Spleen (tissue), 11 donors: ENCODE measurements at regions not wholly inside any gene's neighbourhood (a gene's known extent, or its start where the extent isn't known, plus 50 kb on each side); places are given as distances from the start of the nearest gene placed in this dataset.

Experiments
- DNase-seq: peaks from one replicate; pipeline ENCODE4 v3.0.0-alpha.2; 2020
- H3K27ac ChIP-seq, 8 donors: fragments of 200-600 bp; sonication (generic) in 7 of 8; 1 replicate in 4 of 8; 2 replicates in 4 of 8; pipeline versions ENCODE4 v1.5.0 to v1.8.0; 2016 to 2021; ENCODE audit warnings: inconsistent platforms in 4 of 8, mild to moderate bottlenecking in 4 of 8, moderate library complexity in 1 of 8
- H3K27me3 ChIP-seq, 7 donors: fragments of 200-600 bp; sonication (generic) in 6 of 7; replicated peaks in 1 of 7; 1 replicate in 4 of 7; 2 replicates in 3 of 7; pipeline versions ENCODE4 v1.5.0 to v1.8.0; 2016 to 2021; ENCODE audit warnings: inconsistent platforms in 3 of 7, mild to moderate bottlenecking in 1 of 7
- H3K36me3 ChIP-seq, 6 donors: fragments of 200-600 bp; sonication (generic) in 5 of 6; 1 replicate in 4 of 6; 2 replicates in 2 of 6; pipeline versions ENCODE4 v1.5.0 to v1.8.0; 2016 to 2021; ENCODE audit warnings: inconsistent platforms in 2 of 6
- H3K4me1 ChIP-seq, 6 donors: fragments of 200-600 bp; sonication (generic) in 5 of 6; 1 replicate in 3 of 6; 2 replicates in 3 of 6; pipeline versions ENCODE4 v1.5.0 to v1.8.0; 2016 to 2021; ENCODE audit warnings: inconsistent platforms in 3 of 6
- H3K4me3 ChIP-seq, 8 donors: fragments of 200-600 bp; sonication (generic) in 7 of 8; 1 replicate in 4 of 8; 2 replicates in 4 of 8; pipeline versions ENCODE4 v1.5.0 to v1.8.0; 2016 to 2021; ENCODE audit warnings: inconsistent platforms in 4 of 8, mild to moderate bottlenecking in 4 of 8, moderate library complexity in 2 of 8
- H3K9me3 ChIP-seq, 8 donors: fragments of 200-600 bp; sonication (generic) in 7 of 8; 1 replicate in 4 of 8; 2 replicates in 4 of 8; pipeline versions ENCODE4 v1.5.0 to v1.8.0; 2016 to 2021; ENCODE audit warnings: inconsistent platforms in 4 of 8
- POLR2A ChIP-seq, 3 donors: fragments of 450-650 bp; IDR thresholded peaks; one replicate each; pipeline ENCODE4 v1.5.1; 2017; ENCODE audit warnings: antibody characterized with exemption in 3 of 3, mild to moderate bottlenecking in 1 of 3
- POLR2AphosphoS5 ChIP-seq, 3 donors: sonication (generic); formaldehyde crosslinking; IDR thresholded peaks; one replicate each; pipeline ENCODE4 v1.5.1; 2017; ENCODE audit warnings: antibody characterized with exemption in 3 of 3
- WGBS, 5 donors: extraction: QIAGEN DNeasy Blood & Tissue Kit in 3 of 5; methylation state at CpG; one replicate each; pipeline versions ENCODE4 v1.1.5 to v1.1.7; 2013 to 2018; 5-methylcytosine and 5-hydroxymethylcytosine counted together
- intact Hi-C: fragments of 100-400 bp; cut with DNase I; formaldehyde crosslinking; loops from one replicate; pipeline ENCODE4 v1.15.0; 2023; ENCODE audit warnings: low total_unique reads
- TF ChIP-seq, protein P1 (sequence below), 11 experiments: fragments of 200-600 bp in 7 of 11; fragments of 450-650 bp in 4 of 11; sonication (generic) in 4 of 11; IDR thresholded peaks in 8 of 11; conservative IDR thresholded peaks in 3 of 11; 1 replicate in 7 of 11; 2 replicates in 4 of 11; pipeline versions ENCODE4 v1.4.0 to v1.8.0; 2016 to 2021; ENCODE audit warnings: antibody characterized with exemption in 11 of 11, inconsistent platforms in 4 of 11, mild to moderate bottlenecking in 1 of 11
- donor health status: healthy with polysubstance abuse.
- donor health status: DM: no; HTN: no; CAD: no; lungs with moderate emphysema.
- donor health status: DM: no; HTN: no; CAD: no.
- donor health status: Bipolar disorder and iron deficiency.
- donor health status: healthy.
- donor health status: DM: no; HTN: no; CAD: no.
- donor health status: DM: yes; HTN: yes; CAD: no.

DNA sequence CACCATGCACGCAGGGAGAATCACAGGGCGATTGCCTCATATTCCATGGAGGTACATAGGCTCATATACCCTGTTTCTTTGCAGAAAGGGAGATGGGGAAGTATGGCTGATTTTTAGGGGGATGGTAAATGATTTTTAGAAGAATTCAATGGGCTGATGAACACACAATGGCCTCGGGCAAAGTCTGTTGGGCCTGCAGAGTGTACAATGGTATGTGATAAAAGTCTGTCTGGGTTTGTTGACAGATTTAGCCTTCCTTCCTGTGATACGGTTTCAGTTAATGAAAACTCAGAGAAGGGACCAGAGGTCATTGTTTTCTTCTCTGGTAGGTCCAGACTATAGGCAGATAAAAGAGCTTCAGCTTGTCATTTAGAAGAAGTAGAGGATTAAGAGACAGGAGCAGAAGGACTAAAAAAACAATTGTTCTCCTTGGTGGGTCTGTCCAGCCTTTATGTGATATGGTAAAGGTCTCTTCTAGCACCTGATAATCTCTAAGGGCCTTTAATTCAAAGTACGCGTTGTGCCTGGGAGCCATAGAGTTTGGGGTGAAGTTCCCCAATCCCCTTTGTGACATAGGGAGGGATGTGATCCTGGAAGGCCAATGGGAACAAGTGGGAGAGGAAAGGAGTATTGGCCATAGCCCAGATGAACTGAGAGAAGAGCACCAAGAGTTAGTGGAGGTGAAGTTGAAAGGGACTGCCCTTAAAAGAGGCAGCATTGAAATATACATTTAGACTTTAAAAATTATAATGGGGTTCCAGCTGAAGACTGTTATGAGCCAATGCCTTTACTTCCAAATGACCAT, 107.5 kb upstream of the SERPINE2 start:
- TF ChIP-seq, protein P1, sequence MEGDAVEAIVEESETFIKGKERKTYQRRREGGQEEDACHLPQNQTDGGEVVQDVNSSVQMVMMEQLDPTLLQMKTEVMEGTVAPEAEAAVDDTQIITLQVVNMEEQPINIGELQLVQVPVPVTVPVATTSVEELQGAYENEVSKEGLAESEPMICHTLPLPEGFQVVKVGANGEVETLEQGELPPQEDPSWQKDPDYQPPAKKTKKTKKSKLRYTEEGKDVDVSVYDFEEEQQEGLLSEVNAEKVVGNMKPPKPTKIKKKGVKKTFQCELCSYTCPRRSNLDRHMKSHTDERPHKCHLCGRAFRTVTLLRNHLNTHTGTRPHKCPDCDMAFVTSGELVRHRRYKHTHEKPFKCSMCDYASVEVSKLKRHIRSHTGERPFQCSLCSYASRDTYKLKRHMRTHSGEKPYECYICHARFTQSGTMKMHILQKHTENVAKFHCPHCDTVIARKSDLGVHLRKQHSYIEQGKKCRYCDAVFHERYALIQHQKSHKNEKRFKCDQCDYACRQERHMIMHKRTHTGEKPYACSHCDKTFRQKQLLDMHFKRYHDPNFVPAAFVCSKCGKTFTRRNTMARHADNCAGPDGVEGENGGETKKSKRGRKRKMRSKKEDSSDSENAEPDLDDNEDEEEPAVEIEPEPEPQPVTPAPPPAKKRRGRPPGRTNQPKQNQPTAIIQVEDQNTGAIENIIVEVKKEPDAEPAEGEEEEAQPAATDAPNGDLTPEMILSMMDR (IDR thresholded peaks at IDR 0.05 in 8 of 11, conservative IDR thresholded peaks at IDR 0.05 in 3 of 11): no peak
- TF ChIP-seq POLR2A (IDR thresholded peaks at IDR 0.05): no peak
- intact Hi-C loops: no loop called here
- H3K4me3 ChIP-seq: no peak overlapping the region
- no peaks in the 10 kb centered on the region for H3K36me3 ChIP-seq
- H3K27me3 ChIP-seq: peaks cover 0 to 4% (median 0%) of the 10 kb centered on the region in 7 donors
- H3K27ac ChIP-seq: no peak overlapping the region
- WGBS, 5 donors: 72 to 80% (median 79%) methylated on average over 6 of the region's 6 CpGs
- no peaks in the 10 kb centered on the region for H3K4me1 ChIP-seq
- DNase-seq: no peak
- H3K9me3 ChIP-seq: no peaks in the 10 kb centered on the region

DNA sequence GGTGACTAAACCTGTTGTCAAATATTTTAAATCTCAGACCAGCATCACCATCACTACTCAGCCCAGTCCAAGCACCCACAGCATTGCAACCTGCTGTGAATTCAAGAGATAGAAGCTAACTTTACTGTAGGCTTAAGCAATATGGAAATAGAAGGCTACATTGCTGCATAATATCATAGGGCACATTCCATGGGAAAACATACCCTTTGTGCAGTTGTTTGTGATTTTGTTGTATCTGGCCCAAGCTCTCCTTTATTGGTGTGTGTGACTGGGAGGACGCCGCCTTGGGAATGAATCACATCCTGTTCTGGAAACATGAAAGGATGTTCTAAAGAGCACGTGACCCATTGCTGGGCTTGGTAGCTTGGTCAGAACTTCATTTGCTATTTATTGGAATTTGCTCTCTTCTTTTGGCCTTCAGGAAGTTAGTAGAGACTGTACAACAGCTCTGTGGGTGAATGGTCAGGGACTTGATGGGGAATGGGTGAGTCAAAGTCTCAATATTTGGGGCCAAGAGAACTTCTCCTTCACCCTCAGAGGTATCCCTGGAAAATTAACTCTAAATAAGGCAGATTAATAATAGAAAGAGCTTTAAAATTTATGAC, 106.8 kb upstream of the SERPINE2 start:
- no peaks in the 10 kb centered on the region for H3K36me3 ChIP-seq
- intact Hi-C loops: no loop called here
- WGBS, 5 donors: 45 to 74% (median 67%) methylated on average over 3 of the region's 3 CpGs
- TF ChIP-seq POLR2AphosphoS5 (IDR thresholded peaks at IDR 0.05): no peak
- no peak for TF ChIP-seq POLR2A (IDR thresholded peaks at IDR 0.05)
- TF ChIP-seq, protein P1 (IDR thresholded peaks at IDR 0.05 in 8 of 11, conservative IDR thresholded peaks at IDR 0.05 in 3 of 11): no peak
- DNase-seq: no peak
- no peaks in the 10 kb centered on the region for H3K9me3 ChIP-seq
- H3K4me3 ChIP-seq: no peak overlapping the region
- no peaks in the 10 kb centered on the region for H3K4me1 ChIP-seq
- H3K27ac ChIP-seq: no peak overlapping the region
- peaks cover 0 to 4% (median 0%) of the 10 kb centered on the region in 7 donors for H3K27me3 ChIP-seq

DNA sequence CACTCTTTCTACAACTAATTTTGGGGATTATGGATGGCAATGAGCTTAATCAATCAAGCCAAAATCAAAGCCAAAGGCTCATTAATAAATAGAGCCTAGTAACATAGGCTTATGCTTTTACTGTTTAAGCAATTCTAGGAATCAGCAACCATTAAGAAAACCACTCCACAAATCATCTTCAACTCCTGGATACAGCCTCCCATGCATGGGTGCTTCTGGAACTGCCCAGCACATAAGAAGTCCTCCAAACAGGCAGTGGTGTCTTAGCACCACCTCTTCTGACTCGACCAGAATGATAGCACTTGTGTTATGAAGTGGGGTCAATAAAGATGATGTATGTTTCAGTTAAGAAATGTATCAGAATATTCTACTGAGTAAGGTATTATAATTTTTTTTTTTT, 104.4 kb upstream of the SERPINE2 start:
- no peak for TF ChIP-seq POLR2A (IDR thresholded peaks at IDR 0.05)
- TF ChIP-seq POLR2AphosphoS5 (IDR thresholded peaks at IDR 0.05): no peak
- TF ChIP-seq, protein P1 (IDR thresholded peaks at IDR 0.05 in 8 of 11, conservative IDR thresholded peaks at IDR 0.05 in 3 of 11): no peak
- no peak for DNase-seq
- no peak overlapping the region for H3K27ac ChIP-seq
- no peaks in the 10 kb centered on the region for H3K9me3 ChIP-seq
- intact Hi-C loops: no loop called here
- H3K36me3 ChIP-seq: no peaks in the 10 kb centered on the region
- WGBS, 5 donors: 53 to 73% (median 55%) methylated on average over 1 of the region's 1 CpG
- H3K4me1 ChIP-seq: no peaks in the 10 kb centered on the region
- peaks cover 0 to 4% (median 0%) of the 10 kb centered on the region in 7 donors for H3K27me3 ChIP-seq
- no peak overlapping the region for H3K4me3 ChIP-seq
